AG08395 (cell line): ENCODE measurements at regions not wholly inside any gene's neighbourhood (a gene's known extent, or its start where the extent isn't known, plus 50 kb on each side); places are given as distances from the start of the nearest gene placed in this dataset.
"Not testable (repeated sequence)": the region's sequence is repeated elsewhere in the genome, so short reads cannot be mapped to it uniquely, and the experiment has no call there.

Experiments used
- DNase-seq: peaks from one replicate; pipeline ENCODE4 v3.0.0; 2012; ENCODE audit warnings: mixed read lengths, low spot score

GRCh38 chr4:86481440-86481839 is 112.7 kb upstream of the PTPN13 start:
- no peak for DNase-seq

GRCh38 chr4:86482306-86483172 is 111.6 kb upstream of the PTPN13 start:
- DNase-seq, result no peak

GRCh38 chr4:86483173-86483490 is 111.0 kb upstream of the PTPN13 start:
- DNase-seq, result no peak

GRCh38 chr4:86483773-86484172 is 110.3 kb upstream of the PTPN13 start:
- no peak for DNase-seq

- no peak for DNase-seq
Observed at GRCh38 chr4:86484241-86484640, 109.9 kb upstream of the PTPN13 start.

- no peak for DNase-seq
Observed at GRCh38 chr4:86487738-86488348, 106.3 kb upstream of the PTPN13 start.

GRCh38 chr4:86493460-86493859 is 100.7 kb upstream of the PTPN13 start:
- peak; percentile 39 for DNase-seq

- DNase-seq, result peak; percentile 61
Observed at GRCh38 chr4:86496094-86497080, 97.7 kb upstream of the PTPN13 start.

GRCh38 chr4:86497131-86497530 is 97.0 kb upstream of the PTPN13 start:
- DNase-seq, result peak; percentile 35

- peak; percentile 65 for DNase-seq
Observed at GRCh38 chr4:86497980-86498862, 95.9 kb upstream of the PTPN13 start.

- no peak for DNase-seq
Observed at GRCh38 chr4:86498863-86499166, 95.3 kb upstream of the PTPN13 start.

- DNase-seq, result no peak
Observed at GRCh38 chr4:86500527-86500926, 93.6 kb upstream of the PTPN13 start.

- no peak for DNase-seq
Observed at GRCh38 chr4:86502081-86502480, 92.0 kb upstream of the PTPN13 start.

GRCh38 chr4:86506591-86506990 is 87.5 kb upstream of the PTPN13 start:
- no peak for DNase-seq

GRCh38 chr4:86508436-86508835 is 85.7 kb upstream of the PTPN13 start:
- peak; percentile 48 for DNase-seq

GRCh38 chr4:86511590-86511989 is 82.5 kb upstream of the PTPN13 start:
- no peak for DNase-seq

- no peak for DNase-seq
Observed at GRCh38 chr4:86512631-86513030, 81.5 kb upstream of the PTPN13 start.

- not testable (repeated sequence) for DNase-seq
Observed at GRCh38 chr4:86515963-86516362, 78.2 kb upstream of the PTPN13 start.

GRCh38 chr4:86521373-86521969 is 72.6 kb upstream of the PTPN13 start:
- DNase-seq, result no peak

GRCh38 chr4:86522349-86522748 is 71.8 kb upstream of the PTPN13 start:
- peak; percentile 6 for DNase-seq

GRCh38 chr4:86523333-86523732 is 70.8 kb upstream of the PTPN13 start:
- no peak for DNase-seq
